ENCODE measurements at regions not wholly inside any gene's neighbourhood (a gene's known extent, or its start where the extent isn't known, plus 50 kb on each side); places are given as distances from the start of the nearest gene placed in this dataset.

GRCh38 chr10:83834096-83834495 is 305.2 kb upstream of the GHITM start:
- TF ChIP-seq, protein P1, sequence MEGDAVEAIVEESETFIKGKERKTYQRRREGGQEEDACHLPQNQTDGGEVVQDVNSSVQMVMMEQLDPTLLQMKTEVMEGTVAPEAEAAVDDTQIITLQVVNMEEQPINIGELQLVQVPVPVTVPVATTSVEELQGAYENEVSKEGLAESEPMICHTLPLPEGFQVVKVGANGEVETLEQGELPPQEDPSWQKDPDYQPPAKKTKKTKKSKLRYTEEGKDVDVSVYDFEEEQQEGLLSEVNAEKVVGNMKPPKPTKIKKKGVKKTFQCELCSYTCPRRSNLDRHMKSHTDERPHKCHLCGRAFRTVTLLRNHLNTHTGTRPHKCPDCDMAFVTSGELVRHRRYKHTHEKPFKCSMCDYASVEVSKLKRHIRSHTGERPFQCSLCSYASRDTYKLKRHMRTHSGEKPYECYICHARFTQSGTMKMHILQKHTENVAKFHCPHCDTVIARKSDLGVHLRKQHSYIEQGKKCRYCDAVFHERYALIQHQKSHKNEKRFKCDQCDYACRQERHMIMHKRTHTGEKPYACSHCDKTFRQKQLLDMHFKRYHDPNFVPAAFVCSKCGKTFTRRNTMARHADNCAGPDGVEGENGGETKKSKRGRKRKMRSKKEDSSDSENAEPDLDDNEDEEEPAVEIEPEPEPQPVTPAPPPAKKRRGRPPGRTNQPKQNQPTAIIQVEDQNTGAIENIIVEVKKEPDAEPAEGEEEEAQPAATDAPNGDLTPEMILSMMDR (IDR thresholded peaks at IDR 0.05; ENCODE audit: insufficient read depth, low read length, poor library complexity, severe bottlenecking): no peak
- H3K4me3 ChIP-seq (ENCODE audit: low read depth, low read length): no peak overlapping the region
- H3K27me3 ChIP-seq (ENCODE audit: control insufficient read depth, insufficient read depth, low read length): no peaks in the 10 kb centered on the region
- no peak for DNase-seq (ENCODE audit: low read depth)
- no peaks in the 10 kb centered on the region for H3K36me3 ChIP-seq (ENCODE audit: control insufficient read depth, insufficient read depth, low read length)

- Histone ChIP-seq H3K27me3 (ENCODE audit: control insufficient read depth, insufficient read depth, low read length) (no peaks in the 10 kb centered on the region), H3K36me3 (ENCODE audit: control insufficient read depth, insufficient read depth, low read length) (no peaks in the 10 kb centered on the region), H3K4me3 (ENCODE audit: low read depth, low read length) (no peak overlapping the region)
- DNase-seq (ENCODE audit: low read depth): no peak
- TF ChIP-seq, protein P1 (IDR thresholded peaks at IDR 0.05; ENCODE audit: insufficient read depth, low read length, poor library complexity, severe bottlenecking): no peak
Measured at GRCh38 chr10:83835945-83836745, 303.2 kb upstream of the GHITM start.

DNA sequence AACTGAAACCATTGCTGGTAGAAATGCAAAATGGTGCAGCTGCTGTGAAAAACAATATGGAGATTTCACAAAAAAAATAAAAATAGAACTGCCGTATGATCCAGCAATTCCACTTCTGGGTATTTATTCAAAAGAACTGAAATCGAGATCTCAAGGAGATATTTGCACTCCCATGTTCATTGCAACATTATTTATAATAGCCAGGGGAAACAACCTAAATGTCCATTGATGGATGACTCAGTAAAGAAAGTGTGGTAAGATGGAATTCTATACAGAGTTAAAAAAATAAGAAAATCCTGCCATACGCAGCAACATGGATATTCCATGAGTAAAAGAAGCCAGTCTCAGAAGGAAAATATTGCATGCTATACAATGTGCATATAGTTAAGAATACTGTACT is 290.6 kb upstream of the GHITM start:
- H3K27me3 ChIP-seq (ENCODE audit: control insufficient read depth, insufficient read depth, low read length): no peaks in the 10 kb centered on the region
- DNase-seq (ENCODE audit: low read depth): no peak
- no peaks in the 10 kb centered on the region for H3K36me3 ChIP-seq (ENCODE audit: control insufficient read depth, insufficient read depth, low read length)
- H3K4me3 ChIP-seq (ENCODE audit: low read depth, low read length): no peak overlapping the region
- TF ChIP-seq, protein P1 (IDR thresholded peaks at IDR 0.05; ENCODE audit: insufficient read depth, low read length, poor library complexity, severe bottlenecking): no peak

- Histone ChIP-seq H3K4me3 (ENCODE audit: low read depth, low read length) (no peak overlapping the region), H3K27me3 (ENCODE audit: control insufficient read depth, insufficient read depth, low read length) (no peaks in the 10 kb centered on the region), H3K36me3 (ENCODE audit: control insufficient read depth, insufficient read depth, low read length) (no peaks in the 10 kb centered on the region)
- DNase-seq (ENCODE audit: low read depth): no peak
- TF ChIP-seq, protein P1 (IDR thresholded peaks at IDR 0.05; ENCODE audit: insufficient read depth, low read length, poor library complexity, severe bottlenecking): no peak
Measured at GRCh38 chr10:83849150-83849549, 290.2 kb upstream of the GHITM start.

GRCh38 chr10:83852146-83852545 is 287.2 kb upstream of the GHITM start:
- Histone ChIP-seq H3K27me3 (ENCODE audit: control insufficient read depth, insufficient read depth, low read length) (no peaks in the 10 kb centered on the region), H3K36me3 (ENCODE audit: control insufficient read depth, insufficient read depth, low read length) (no peaks in the 10 kb centered on the region), H3K4me3 (ENCODE audit: low read depth, low read length) (no peak overlapping the region)
- no peak for DNase-seq (ENCODE audit: low read depth)
- TF ChIP-seq, protein P1 (IDR thresholded peaks at IDR 0.05; ENCODE audit: insufficient read depth, low read length, poor library complexity, severe bottlenecking): no peak

GRCh38 chr10:83862723-83863122 is 276.6 kb upstream of the GHITM start:
- Histone ChIP-seq H3K36me3 (ENCODE audit: control insufficient read depth, insufficient read depth, low read length) (no peaks in the 10 kb centered on the region), H3K4me3 (ENCODE audit: low read depth, low read length) (no peak overlapping the region), H3K27me3 (ENCODE audit: control insufficient read depth, insufficient read depth, low read length) (no peaks in the 10 kb centered on the region)
- TF ChIP-seq, protein P1 (IDR thresholded peaks at IDR 0.05; ENCODE audit: insufficient read depth, low read length, poor library complexity, severe bottlenecking): no peak
- DNase-seq (ENCODE audit: low read depth): no peak

Data from kidney epithelial cell (primary cell).